GM23338 (cell line): ENCODE measurements at regions not wholly inside any gene's neighbourhood (a gene's known extent, or its start where the extent isn't known, plus 50 kb on each side); places are given as distances from the start of the nearest gene placed in this dataset.

Experiments used
- ATAC-seq: fragments of 200-7000 bp; cut with Tn5 transposase; 3 replicates; pipeline ENCODE4 v1.9.1; 2020
- DNase-seq: peaks from one replicate; pipeline ENCODE4 v3.0.0-alpha.2; 2015; ENCODE audit warnings: low spot score
- H2AFZ ChIP-seq: fragments of 200-600 bp; sonication (generic); 2 replicates; pipeline ENCODE4 v1.8.0; 2016; ENCODE audit warnings: antibody characterized with exemption, mild to moderate bottlenecking, moderate library complexity
- H3F3A ChIP-seq: fragments of 200-600 bp; sonication (generic); replicated peaks from 2 replicates; pipeline ENCODE4 v1.8.0; 2017; ENCODE audit warnings: antibody characterized with exemption, mixed run types, low read depth
- H3K27ac ChIP-seq: fragments of 200-600 bp; sonication (generic); 2 replicates; pipeline ENCODE4 v1.6.1; 2016; ENCODE audit warnings: low read depth
- H3K27me3 ChIP-seq: fragments of 200-600 bp; sonication (generic); 2 replicates; pipeline ENCODE4 v1.8.0; 2016; ENCODE audit warnings: mild to moderate bottlenecking, mixed run types, moderate library complexity; ENCODE audit not compliant: insufficient read depth
- H3K36me3 ChIP-seq: fragments of 200-600 bp; sonication (generic); 2 replicates; pipeline ENCODE4 v1.8.0; 2016; ENCODE audit warnings: mild to moderate bottlenecking; ENCODE audit not compliant: insufficient read depth
- H3K4me1 ChIP-seq: fragments of 200-600 bp; sonication (generic); 2 replicates; pipeline ENCODE4 v1.8.0; 2016; ENCODE audit warnings: mild to moderate bottlenecking, moderate library complexity; ENCODE audit not compliant: insufficient read depth
- H3K4me2 ChIP-seq: fragments of 200-600 bp; sonication (generic); 2 replicates; pipeline ENCODE4 v1.7.1; 2017; ENCODE audit warnings: mixed run types
- H3K4me3 ChIP-seq: fragments of 200-600 bp; sonication (generic); 2 replicates; pipeline ENCODE4 v1.6.1; 2016; ENCODE audit warnings: mixed run types
- H3K79me2 ChIP-seq: fragments of 200-600 bp; sonication (generic); replicated peaks from 2 replicates; pipeline ENCODE4 v1.8.0; 2017; ENCODE audit warnings: mild to moderate bottlenecking; ENCODE audit not compliant: insufficient read depth
- H3K9me2 ChIP-seq: fragments of 200-600 bp; sonication (generic); 2 replicates; pipeline ENCODE4 v1.8.0; 2017; ENCODE audit not compliant: insufficient read depth
- H4K20me1 ChIP-seq: fragments of 200-600 bp; sonication (generic); replicated peaks from 2 replicates; pipeline ENCODE4 v1.8.0; 2017; ENCODE audit warnings: mild to moderate bottlenecking; ENCODE audit not compliant: insufficient read depth
- H3K27ac Mint-ChIP-seq: 2 replicates; pipeline ENCODE4 v1.8.0; 2020; ENCODE audit warnings: inconsistent platforms, mild to moderate bottlenecking, moderate library complexity, mixed read lengths
- H3K27me3 Mint-ChIP-seq: 3 replicates; pipeline ENCODE4 v1.8.0; 2022; ENCODE audit warnings: low read depth, mild to moderate bottlenecking, moderate library complexity, mixed read lengths, inconsistent platforms; ENCODE audit not compliant: insufficient read depth, poor library complexity
- H3K36me3 Mint-ChIP-seq: 3 replicates; pipeline ENCODE4 v1.8.0; 2021; ENCODE audit warnings: low read depth, mild to moderate bottlenecking, inconsistent platforms, moderate library complexity, mixed read lengths
- H3K4me1 Mint-ChIP-seq: 3 replicates; pipeline ENCODE4 v1.8.0; 2020; ENCODE audit warnings: mild to moderate bottlenecking, inconsistent platforms, mixed read lengths
- H3K4me3 Mint-ChIP-seq: 3 replicates; pipeline ENCODE4 v1.8.0; 2021; ENCODE audit warnings: moderate library complexity, mild to moderate bottlenecking, inconsistent platforms, mixed read lengths
- H3K9me3 Mint-ChIP-seq: 3 replicates; pipeline ENCODE4 v1.8.0; 2020; ENCODE audit warnings: moderate library complexity, mild to moderate bottlenecking, inconsistent platforms, mixed read lengths
- CTCF ChIP-seq, 2 experiments: fragments of 200-600 bp in 1 of 2; sonication (generic) in 1 of 2; conservative IDR thresholded peaks; 2 replicates each; pipeline versions ENCODE4 v1.5.1 to v1.6.1; 2016 to 2017; ENCODE audit warnings: antibody characterized with exemption in 2 of 2, low read depth in 2 of 2, mild to moderate bottlenecking in 2 of 2, moderate library complexity in 1 of 2
- ETS1 ChIP-seq: IDR thresholded peaks from 2 replicates; pipeline ENCODE4 v1.6.1; 2016; ENCODE audit warnings: antibody characterized with exemption
- EZH2 ChIP-seq: fragments of 200-600 bp; sonication (generic); IDR thresholded peaks from one replicate; pipeline ENCODE4 v1.8.0; 2017; ENCODE audit warnings: antibody characterized with exemption, mild to moderate bottlenecking, low read depth; ENCODE audit not compliant: unreplicated experiment
- NANOG ChIP-seq: IDR thresholded peaks from 2 replicates; pipeline ENCODE4 v1.6.1; 2016; ENCODE audit warnings: antibody characterized with exemption, borderline replicate concordance
- POLR2AphosphoS5 ChIP-seq: IDR thresholded peaks from 2 replicates; pipeline ENCODE4 v1.6.1; 2016; ENCODE audit warnings: antibody characterized with exemption, low read depth
- STAT1 ChIP-seq: IDR thresholded peaks from one replicate; pipeline ENCODE4 v1.6.1; 2016; ENCODE audit warnings: antibody characterized with exemption; ENCODE audit not compliant: unreplicated experiment
- ZNF331 ChIP-seq: fragments of 250-450 bp; sonication (Bioruptor Pico); IDR thresholded peaks from 2 replicates; pipeline ENCODE4 v1.5.0; 2020; ENCODE audit warnings: low read depth, mild to moderate bottlenecking, moderate library complexity
- ZNF462 ChIP-seq: fragments of 250-450 bp; sonication (Bioruptor Pico); IDR thresholded peaks from 2 replicates; pipeline ENCODE4 v1.5.0; 2020; ENCODE audit warnings: mild to moderate bottlenecking, moderate library complexity

- Histone ChIP-seq H3K27me3 (no peaks in the 10 kb centered on the region), H3K79me2 (no peaks in the 10 kb centered on the region), H4K20me1 (no peaks in the 10 kb centered on the region), H3K9me2 (no peaks in the 10 kb centered on the region; the same call in 1 of the 2 replicates), H3K4me1 (no peaks in the 10 kb centered on the region), H3F3A (no peaks in the 10 kb centered on the region), H2AFZ (no peak overlapping the region), H3K36me3 (no peaks in the 10 kb centered on the region), H3K4me3 (no peak overlapping the region), H3K4me2 (no peak overlapping the region), H3K27ac (no peak overlapping the region)
- Mint-ChIP-seq H3K9me3 (no peaks in the 10 kb centered on the region), H3K4me3 (no peak overlapping the region), H3K27ac (no peak overlapping the region), H3K27me3 (no peaks in the 10 kb centered on the region), H3K36me3 (no peaks in the 10 kb centered on the region), H3K4me1 (no peaks in the 10 kb centered on the region; the same call in 2 of the 3 replicates)
- no peak for DNase-seq
- TF ChIP-seq ETS1 (no peak), CTCF (conservative IDR thresholded peaks at IDR 0.05; ENCODE audit: low read depth in 2 of 2) (no peak), STAT1 (no peak)
- ATAC-seq: no peak
Observed at GRCh38 chr6:91864911-91865310, 1278.0 kb upstream of the MAP3K7 start.

GRCh38 chr6:91860541-91861335, 1273.9 kb upstream of the MAP3K7 start:
- DNase-seq (no peak), ATAC-seq (no peak)
- Histone ChIP-seq H3K36me3 (no peaks in the 10 kb centered on the region), H3K9me2 (no peaks in the 10 kb centered on the region), H3K27me3 (no peaks in the 10 kb centered on the region), H3K4me3 (no peak overlapping the region), H4K20me1 (no peaks in the 10 kb centered on the region), H3K79me2 (no peaks in the 10 kb centered on the region), H3F3A (no peaks in the 10 kb centered on the region), H3K27ac (no peak overlapping the region), H3K4me2 (no peak overlapping the region), H3K4me1 (no peaks in the 10 kb centered on the region), H2AFZ (no peak overlapping the region)
- no peaks in the 10 kb centered on the region for H3K36me3 Mint-ChIP-seq
- no peak overlapping the region for H3K27ac Mint-ChIP-seq
- no peak for TF ChIP-seq POLR2AphosphoS5
- TF ChIP-seq ZNF462 (CRISPR knock-in tag): no peak
- no peak for TF ChIP-seq ZNF331
- no peak for TF ChIP-seq EZH2
- TF ChIP-seq CTCF (conservative IDR thresholded peaks at IDR 0.05; ENCODE audit: low read depth in 2 of 2): no peak
- TF ChIP-seq NANOG: no peak
- TF ChIP-seq STAT1: no peak
- no peaks in the 10 kb centered on the region for H3K27me3 Mint-ChIP-seq
- H3K9me3 Mint-ChIP-seq: no peaks in the 10 kb centered on the region
- H3K4me3 Mint-ChIP-seq: no peak overlapping the region
- H3K4me1 Mint-ChIP-seq: no peaks in the 10 kb centered on the region; the same call in 2 of the 3 replicates
